Gastroesophageal sphincter (tissue), 3 donors: ENCODE measurements at regions not wholly inside any gene's neighbourhood (a gene's known extent, or its start where the extent isn't known, plus 50 kb on each side); places are given as distances from the start of the nearest gene placed in this dataset.

Experiments
- CTCF ChIP-seq, 4 experiments: fragments of 200-600 bp in 2 of 4; fragments of 450-650 bp in 2 of 4; sonication (generic) in 1 of 4; IDR thresholded peaks; one replicate each; pipeline ENCODE4 v1.5.1; 2017 to 2019; ENCODE audit warnings: antibody characterized with exemption in 4 of 4, mild to moderate bottlenecking in 2 of 4, moderate library complexity in 2 of 4
- POLR2A ChIP-seq, 2 donors: fragments of 450-650 bp; IDR thresholded peaks; one replicate each; pipeline ENCODE4 v1.6.1; 2017; ENCODE audit warnings: antibody characterized with exemption in 2 of 2, mild to moderate bottlenecking in 2 of 2, moderate library complexity in 1 of 2

GRCh38 chr15:47409600-47409999 is 307.7 kb upstream of the SEMA6D start:
- TF ChIP-seq CTCF (IDR thresholded peaks at IDR 0.05) (no peak), POLR2A (IDR thresholded peaks at IDR 0.05) (no peak)
